ENCODE measurements at regions not wholly inside any gene's neighbourhood (a gene's known extent, or its start where the extent isn't known, plus 50 kb on each side); places are given as distances from the start of the nearest gene placed in this dataset.

DNA sequence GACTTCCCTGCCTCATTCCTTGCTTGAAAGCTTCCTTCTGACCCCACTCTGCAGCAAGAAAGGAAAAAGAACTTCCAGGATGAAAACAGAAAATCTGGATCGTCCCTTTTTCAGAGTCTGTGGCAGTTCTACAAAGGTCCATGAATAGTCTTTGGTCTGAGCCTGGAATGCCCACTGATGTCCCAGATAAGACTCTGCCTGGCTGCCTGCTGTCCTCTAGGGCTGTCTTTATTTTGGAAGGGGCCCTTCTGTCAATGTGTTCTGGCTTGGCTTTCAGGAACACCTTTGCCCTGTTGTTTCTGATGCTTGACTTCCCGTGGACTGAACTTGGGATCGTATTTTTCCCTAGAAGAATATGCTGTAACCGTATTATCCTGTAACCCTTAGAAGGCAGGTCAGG lies 114.7 kb upstream of the LNX1 start:
- no peak overlapping the region for H3K27ac ChIP-seq (ENCODE audit: low read depth, low read length)
- no peak overlapping the region for H2AFZ ChIP-seq (ENCODE audit: low read depth, low read length)
- H3K27me3 Mint-ChIP-seq (ENCODE audit: low read depth, unreplicated experiment), result peaks cover 6% of the 10 kb centered on the region
- FAIRE-seq (no peak), DNase-seq (ENCODE audit: low read depth) (no peak)
- no peak for TF ChIP-seq EZH2 (IDR thresholded peaks at IDR 0.05; ENCODE audit: insufficient read depth, low read length)
- TF ChIP-seq, protein P1, sequence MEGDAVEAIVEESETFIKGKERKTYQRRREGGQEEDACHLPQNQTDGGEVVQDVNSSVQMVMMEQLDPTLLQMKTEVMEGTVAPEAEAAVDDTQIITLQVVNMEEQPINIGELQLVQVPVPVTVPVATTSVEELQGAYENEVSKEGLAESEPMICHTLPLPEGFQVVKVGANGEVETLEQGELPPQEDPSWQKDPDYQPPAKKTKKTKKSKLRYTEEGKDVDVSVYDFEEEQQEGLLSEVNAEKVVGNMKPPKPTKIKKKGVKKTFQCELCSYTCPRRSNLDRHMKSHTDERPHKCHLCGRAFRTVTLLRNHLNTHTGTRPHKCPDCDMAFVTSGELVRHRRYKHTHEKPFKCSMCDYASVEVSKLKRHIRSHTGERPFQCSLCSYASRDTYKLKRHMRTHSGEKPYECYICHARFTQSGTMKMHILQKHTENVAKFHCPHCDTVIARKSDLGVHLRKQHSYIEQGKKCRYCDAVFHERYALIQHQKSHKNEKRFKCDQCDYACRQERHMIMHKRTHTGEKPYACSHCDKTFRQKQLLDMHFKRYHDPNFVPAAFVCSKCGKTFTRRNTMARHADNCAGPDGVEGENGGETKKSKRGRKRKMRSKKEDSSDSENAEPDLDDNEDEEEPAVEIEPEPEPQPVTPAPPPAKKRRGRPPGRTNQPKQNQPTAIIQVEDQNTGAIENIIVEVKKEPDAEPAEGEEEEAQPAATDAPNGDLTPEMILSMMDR (IDR thresholded peaks at IDR 0.05; ENCODE audit: insufficient read depth, low read depth, low read length), result no peak
- no peak overlapping the region for H3K4me3 ChIP-seq (ENCODE audit: insufficient read depth, low read depth, low read length)
- no peak overlapping the region for H3K9ac ChIP-seq (ENCODE audit: low read length)
- H3K4me2 ChIP-seq (ENCODE audit: low read length), result no peak overlapping the region
- H3K4me1 Mint-ChIP-seq (ENCODE audit: low read depth, unreplicated experiment), result peaks cover 12% of the 10 kb centered on the region
- H3K79me2 ChIP-seq (ENCODE audit: insufficient read depth, low read length), result no peaks in the 10 kb centered on the region
- peaks cover 1% of the 10 kb centered on the region for H3K36me3 Mint-ChIP-seq (ENCODE audit: low read depth, unreplicated experiment)
- peaks cover 22% of the 10 kb centered on the region for H3K4me1 ChIP-seq (ENCODE audit: insufficient read depth, low read length)
- no peak overlapping the region for H3K27ac Mint-ChIP-seq (ENCODE audit: unreplicated experiment)
- H3K9me3 Mint-ChIP-seq (ENCODE audit: unreplicated experiment), result peaks cover 4% of the 10 kb centered on the region
- H3K36me3 ChIP-seq (ENCODE audit: insufficient read depth, low read length), result no peaks in the 10 kb centered on the region
- no peaks in the 10 kb centered on the region for H3K27me3 ChIP-seq (ENCODE audit: insufficient read depth, low read length)
- no peaks in the 10 kb centered on the region for H4K20me1 ChIP-seq (ENCODE audit: insufficient read depth, low read length)
- no peak overlapping the region for H3K4me3 Mint-ChIP-seq (ENCODE audit: unreplicated experiment)
- no peaks in the 10 kb centered on the region for H3K9me3 ChIP-seq (ENCODE audit: insufficient read depth, low read depth, low read length)

- H3K9ac ChIP-seq (ENCODE audit: low read length), result no peak overlapping the region
- no peak for FAIRE-seq
- H3K27ac Mint-ChIP-seq (ENCODE audit: unreplicated experiment), result no peak overlapping the region
These were observed 114.0 kb upstream of the LNX1 start for GRCh38 chr4:53705151-53705764.

GRCh38 chr4:53704329-53704728 lies 113.0 kb upstream of the LNX1 start:
- no peak overlapping the region for H3K27ac ChIP-seq (ENCODE audit: low read depth, low read length)
- no peak overlapping the region for H3K4me2 ChIP-seq (ENCODE audit: low read length)
- no peaks in the 10 kb centered on the region for H4K20me1 ChIP-seq (ENCODE audit: insufficient read depth, low read length)
- peaks cover 22% of the 10 kb centered on the region for H3K4me1 ChIP-seq (ENCODE audit: insufficient read depth, low read length)
- H3K27me3 ChIP-seq (ENCODE audit: insufficient read depth, low read length), result no peaks in the 10 kb centered on the region
- Mint-ChIP-seq H3K27me3 (ENCODE audit: low read depth, unreplicated experiment) (peaks cover 10% of the 10 kb centered on the region), H3K27ac (ENCODE audit: unreplicated experiment) (no peak overlapping the region), H3K36me3 (ENCODE audit: low read depth, unreplicated experiment) (peaks cover 1% of the 10 kb centered on the region), H3K4me3 (ENCODE audit: unreplicated experiment) (no peak overlapping the region), H3K9me3 (ENCODE audit: unreplicated experiment) (peaks cover 4% of the 10 kb centered on the region), H3K4me1 (ENCODE audit: low read depth, unreplicated experiment) (peaks cover 12% of the 10 kb centered on the region)
- no peaks in the 10 kb centered on the region for H3K9me3 ChIP-seq (ENCODE audit: insufficient read depth, low read depth, low read length)
- TF ChIP-seq, protein P1 (IDR thresholded peaks at IDR 0.05; ENCODE audit: insufficient read depth, low read depth, low read length), result no peak
- no peak for TF ChIP-seq EZH2 (IDR thresholded peaks at IDR 0.05; ENCODE audit: insufficient read depth, low read length)
- DNase-seq (ENCODE audit: low read depth) (no peak), FAIRE-seq (no peak)
- H2AFZ ChIP-seq (ENCODE audit: low read depth, low read length), result no peak overlapping the region
- no peaks in the 10 kb centered on the region for H3K36me3 ChIP-seq (ENCODE audit: insufficient read depth, low read length)
- H3K9ac ChIP-seq (ENCODE audit: low read length), result no peak overlapping the region
- no peaks in the 10 kb centered on the region for H3K79me2 ChIP-seq (ENCODE audit: insufficient read depth, low read length)
- no peak overlapping the region for H3K4me3 ChIP-seq (ENCODE audit: insufficient read depth, low read depth, low read length)

More at GRCh38 chr4:53705151-53705764, 114.0 kb upstream of the LNX1 start:
- no peak overlapping the region for H3K27ac ChIP-seq (ENCODE audit: low read depth, low read length)
- H3K79me2 ChIP-seq (ENCODE audit: insufficient read depth, low read length), result no peaks in the 10 kb centered on the region
- H4K20me1 ChIP-seq (ENCODE audit: insufficient read depth, low read length), result no peaks in the 10 kb centered on the region
- H3K36me3 Mint-ChIP-seq (ENCODE audit: low read depth, unreplicated experiment), result peaks cover 1% of the 10 kb centered on the region
- peaks cover 22% of the 10 kb centered on the region for H3K4me1 ChIP-seq (ENCODE audit: insufficient read depth, low read length)
- H3K4me2 ChIP-seq (ENCODE audit: low read length), result no peak overlapping the region
- DNase-seq (ENCODE audit: low read depth), result no peak
- H3K36me3 ChIP-seq (ENCODE audit: insufficient read depth, low read length), result no peaks in the 10 kb centered on the region
- peaks cover 10% of the 10 kb centered on the region for H3K27me3 Mint-ChIP-seq (ENCODE audit: low read depth, unreplicated experiment)
- H3K4me1 Mint-ChIP-seq (ENCODE audit: low read depth, unreplicated experiment), result peaks cover 12% of the 10 kb centered on the region
- H3K27me3 ChIP-seq (ENCODE audit: insufficient read depth, low read length), result no peaks in the 10 kb centered on the region
- H2AFZ ChIP-seq (ENCODE audit: low read depth, low read length), result no peak overlapping the region
- H3K4me3 Mint-ChIP-seq (ENCODE audit: unreplicated experiment), result no peak overlapping the region
- no peaks in the 10 kb centered on the region for H3K9me3 ChIP-seq (ENCODE audit: insufficient read depth, low read depth, low read length)
- H3K4me3 ChIP-seq (ENCODE audit: insufficient read depth, low read depth, low read length), result no peak overlapping the region
- TF ChIP-seq, protein P1 (IDR thresholded peaks at IDR 0.05; ENCODE audit: insufficient read depth, low read depth, low read length), result no peak
- peaks cover 4% of the 10 kb centered on the region for H3K9me3 Mint-ChIP-seq (ENCODE audit: unreplicated experiment)
